Mammary epithelial cell (primary cell): ENCODE measurements at regions not wholly inside any gene's neighbourhood (a gene's known extent, or its start where the extent isn't known, plus 50 kb on each side); places are given as distances from the start of the nearest gene placed in this dataset.

ENCODE experiments used
- CTCF ChIP-seq, 2 donors: IDR thresholded peaks in 1 of 2; conservative IDR thresholded peaks in 1 of 2; 2 replicates each; pipeline ENCODE4 v1.5.1; 2011 to 2012; ENCODE audit warnings: inconsistent platforms in 2 of 2, low read length in 2 of 2, mild to moderate bottlenecking in 2 of 2, control low read depth in 1 of 2, low read depth in 1 of 2; ENCODE audit not compliant: insufficient read depth in 1 of 2; ENCODE audit errors: extremely low read depth in 1 of 2
- EZH2 ChIP-seq: IDR thresholded peaks from 2 replicates; pipeline ENCODE4 v1.6.1; 2012; ENCODE audit warnings: low read length, inconsistent platforms, borderline replicate concordance

GRCh38 chr6:93515736-93516135 is 96.4 kb upstream of the EPHA7 start:
- TF ChIP-seq CTCF (conservative IDR thresholded peaks at IDR 0.05 in 1 of 2, IDR thresholded peaks at IDR 0.05 in 1 of 2; ENCODE audit: extremely low read depth in 1 of 2, insufficient read depth in 1 of 2, low read depth in 1 of 2, low read length in 2 of 2) = no peak
- TF ChIP-seq EZH2 = no peak
